ENCODE measurements at regions not wholly inside any gene's neighbourhood (a gene's known extent, or its start where the extent isn't known, plus 50 kb on each side); places are given as distances from the start of the nearest gene placed in this dataset.

DNA sequence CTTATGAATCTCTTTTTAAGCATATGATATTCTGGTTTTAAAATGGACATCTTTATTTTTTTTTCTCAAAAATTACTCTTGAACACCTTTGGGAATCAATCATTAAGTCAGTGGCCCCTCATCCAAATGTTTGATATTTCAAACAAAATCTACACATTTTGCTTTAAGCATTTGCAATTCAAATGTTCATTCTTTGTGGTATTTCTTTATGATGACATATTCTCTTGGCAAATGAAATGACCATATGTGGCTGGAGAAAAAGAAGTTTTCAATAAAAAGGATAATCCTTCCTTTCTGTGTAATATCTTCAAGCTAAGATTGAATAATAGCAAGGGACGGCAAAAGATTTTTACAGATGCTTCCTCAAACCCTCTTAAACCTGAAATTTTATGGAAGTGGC lies 420.8 kb downstream of the MTRR start:
- H3K27ac ChIP-seq (ENCODE audit: low read depth, low read length) = no peak overlapping the region

DNA sequence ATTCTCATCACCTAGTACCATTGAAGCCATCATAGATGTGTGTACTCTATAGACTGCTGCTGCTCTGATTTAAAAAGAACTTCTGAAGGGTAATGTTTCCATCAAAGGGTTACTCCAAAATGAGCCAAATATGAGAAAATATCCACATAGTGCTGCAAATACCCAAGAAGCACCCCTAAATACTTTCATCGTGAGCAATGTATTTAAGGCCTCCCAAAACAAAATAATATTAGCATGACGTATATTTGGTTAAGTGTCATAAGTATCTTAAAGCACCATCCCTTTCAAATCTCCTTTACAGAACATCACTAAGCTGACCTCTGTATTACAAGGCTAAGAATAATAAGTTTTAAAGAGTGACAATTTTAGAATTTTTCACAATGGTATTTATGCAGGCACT lies 421.8 kb downstream of the MTRR start:
- Histone ChIP-seq H3K9me2 (replicated peaks; ENCODE audit: insufficient read depth, low read length) (no peaks in the 10 kb centered on the region), H3K9ac (ENCODE audit: low read length) (no peak overlapping the region), H3K4me2 (ENCODE audit: low read depth, low read length, poor library complexity, severe bottlenecking) (no peak overlapping the region), H2AFZ (ENCODE audit: low read depth, low read length, severe bottlenecking) (no peak overlapping the region), H3K27me3 (ENCODE audit: low read length) (no peaks in the 10 kb centered on the region), H4K20me1 (ENCODE audit: low read depth, low read length) (no peaks in the 10 kb centered on the region), H3K4me3 (ENCODE audit: insufficient read depth, low read length, poor library complexity, severe bottlenecking) (no peak overlapping the region), H3K27ac (ENCODE audit: low read depth, low read length) (no peak overlapping the region), H3K79me2 (ENCODE audit: insufficient read depth, low read length) (no peaks in the 10 kb centered on the region), H3K9me3 (ENCODE audit: insufficient read depth, low read length) (no peaks in the 10 kb centered on the region), H3F3A (ENCODE audit: insufficient read depth) (no peaks in the 10 kb centered on the region), H3K36me3 (ENCODE audit: low read length) (no peaks in the 10 kb centered on the region)
- TF ChIP-seq, protein P1, sequence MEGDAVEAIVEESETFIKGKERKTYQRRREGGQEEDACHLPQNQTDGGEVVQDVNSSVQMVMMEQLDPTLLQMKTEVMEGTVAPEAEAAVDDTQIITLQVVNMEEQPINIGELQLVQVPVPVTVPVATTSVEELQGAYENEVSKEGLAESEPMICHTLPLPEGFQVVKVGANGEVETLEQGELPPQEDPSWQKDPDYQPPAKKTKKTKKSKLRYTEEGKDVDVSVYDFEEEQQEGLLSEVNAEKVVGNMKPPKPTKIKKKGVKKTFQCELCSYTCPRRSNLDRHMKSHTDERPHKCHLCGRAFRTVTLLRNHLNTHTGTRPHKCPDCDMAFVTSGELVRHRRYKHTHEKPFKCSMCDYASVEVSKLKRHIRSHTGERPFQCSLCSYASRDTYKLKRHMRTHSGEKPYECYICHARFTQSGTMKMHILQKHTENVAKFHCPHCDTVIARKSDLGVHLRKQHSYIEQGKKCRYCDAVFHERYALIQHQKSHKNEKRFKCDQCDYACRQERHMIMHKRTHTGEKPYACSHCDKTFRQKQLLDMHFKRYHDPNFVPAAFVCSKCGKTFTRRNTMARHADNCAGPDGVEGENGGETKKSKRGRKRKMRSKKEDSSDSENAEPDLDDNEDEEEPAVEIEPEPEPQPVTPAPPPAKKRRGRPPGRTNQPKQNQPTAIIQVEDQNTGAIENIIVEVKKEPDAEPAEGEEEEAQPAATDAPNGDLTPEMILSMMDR (IDR thresholded peaks at IDR 0.05; ENCODE audit: insufficient read depth, low read length, poor library complexity, severe bottlenecking) = no peak
- no peak for TF ChIP-seq EZH2phosphoT487 (conservative IDR thresholded peaks at IDR 0.05; ENCODE audit: low read length)

More for the DNA sequence above, 420.8 kb downstream of the MTRR start:
- no peaks in the 10 kb centered on the region for H3K27me3 ChIP-seq (ENCODE audit: low read length)
- H3K9me2 ChIP-seq (replicated peaks; ENCODE audit: insufficient read depth, low read length) = no peaks in the 10 kb centered on the region
- H4K20me1 ChIP-seq (ENCODE audit: low read depth, low read length) = no peaks in the 10 kb centered on the region
- no peaks in the 10 kb centered on the region for H3K9me3 ChIP-seq (ENCODE audit: insufficient read depth, low read length)
- no peak overlapping the region for H3K9ac ChIP-seq (ENCODE audit: low read length)
- no peak overlapping the region for H3K4me2 ChIP-seq (ENCODE audit: low read depth, low read length, poor library complexity, severe bottlenecking)
- H3K36me3 ChIP-seq (ENCODE audit: low read length) = no peaks in the 10 kb centered on the region
- H3F3A ChIP-seq (ENCODE audit: insufficient read depth) = no peaks in the 10 kb centered on the region
- no peak overlapping the region for H2AFZ ChIP-seq (ENCODE audit: low read depth, low read length, severe bottlenecking)
- TF ChIP-seq, protein P1 (IDR thresholded peaks at IDR 0.05; ENCODE audit: insufficient read depth, low read length, poor library complexity, severe bottlenecking) = no peak
- no peak for TF ChIP-seq EZH2phosphoT487 (conservative IDR thresholded peaks at IDR 0.05; ENCODE audit: low read length)
- H3K4me3 ChIP-seq (ENCODE audit: insufficient read depth, low read length, poor library complexity, severe bottlenecking) = no peak overlapping the region
- H3K79me2 ChIP-seq (ENCODE audit: insufficient read depth, low read length) = no peaks in the 10 kb centered on the region

DNA sequence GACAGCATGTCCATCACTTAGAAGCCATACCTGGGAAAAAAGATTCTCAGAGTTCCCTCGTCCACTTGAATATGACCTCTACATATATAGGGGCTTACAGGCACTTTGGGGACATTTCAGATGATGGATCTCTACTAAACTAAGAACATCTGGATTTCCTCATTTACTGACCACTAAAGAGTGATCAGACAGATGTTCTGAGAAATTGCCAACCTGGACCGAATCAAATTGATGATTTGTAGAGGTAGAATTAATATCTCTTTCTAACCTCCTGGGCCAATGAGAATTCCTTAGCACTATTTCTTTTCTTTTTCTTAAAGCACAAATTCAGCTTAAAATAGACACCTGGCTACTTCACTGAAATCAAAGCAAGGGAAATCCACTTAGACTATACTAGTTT lies 422.7 kb downstream of the MTRR start:
- Histone ChIP-seq H3K9me3 (ENCODE audit: insufficient read depth, low read length) (no peaks in the 10 kb centered on the region), H3K9ac (ENCODE audit: low read length) (no peak overlapping the region), H3K36me3 (ENCODE audit: low read length) (no peaks in the 10 kb centered on the region), H3K27me3 (ENCODE audit: low read length) (no peaks in the 10 kb centered on the region), H3K79me2 (ENCODE audit: insufficient read depth, low read length) (no peaks in the 10 kb centered on the region), H3K27ac (ENCODE audit: low read depth, low read length) (no peak overlapping the region), H3K4me2 (ENCODE audit: low read depth, low read length, poor library complexity, severe bottlenecking) (no peak overlapping the region), H3K4me3 (ENCODE audit: insufficient read depth, low read length, poor library complexity, severe bottlenecking) (no peak overlapping the region), H2AFZ (ENCODE audit: low read depth, low read length, severe bottlenecking) (no peak overlapping the region), H4K20me1 (ENCODE audit: low read depth, low read length) (no peaks in the 10 kb centered on the region), H3K9me2 (replicated peaks; ENCODE audit: insufficient read depth, low read length) (no peaks in the 10 kb centered on the region), H3F3A (ENCODE audit: insufficient read depth) (no peaks in the 10 kb centered on the region)
- TF ChIP-seq EZH2phosphoT487 (conservative IDR thresholded peaks at IDR 0.05; ENCODE audit: low read length) = no peak
- TF ChIP-seq, protein P1 (IDR thresholded peaks at IDR 0.05; ENCODE audit: insufficient read depth, low read length, poor library complexity, severe bottlenecking) = no peak
